Stimulated activated memory B cell treated with anti-CD40 and anti-IgM and Interleukin-4, amounts not matched to agents 10 μg/mL and 1 μg/mL and 100 μg/mL, for 72 hours (primary cell): ENCODE measurements at regions not wholly inside any gene's neighbourhood (a gene's known extent, or its start where the extent isn't known, plus 50 kb on each side); places are given as distances from the start of the nearest gene placed in this dataset.

ENCODE experiments used
- ATAC-seq: fragments of 150-1000 bp; cut with Tn5 transposase; 2 replicates; pipeline ENCODE4 v1.10.0; 2021
- H3K27ac Mint-ChIP-seq: one replicate; pipeline ENCODE4 v1.8.0; 2022; ENCODE audit warnings: mild to moderate bottlenecking, mixed read lengths
- H3K27me3 Mint-ChIP-seq: one replicate; pipeline ENCODE4 v1.8.0; 2022; ENCODE audit warnings: mixed read lengths
- H3K36me3 Mint-ChIP-seq: one replicate; pipeline ENCODE4 v1.8.0; 2022; ENCODE audit warnings: mixed read lengths
- H3K4me1 Mint-ChIP-seq: one replicate; pipeline ENCODE4 v1.8.0; 2022; ENCODE audit warnings: mixed read lengths
- H3K4me3 Mint-ChIP-seq: one replicate; pipeline ENCODE4 v1.8.0; 2022; ENCODE audit warnings: mild to moderate bottlenecking, moderate library complexity, mixed read lengths
- H3K9me3 Mint-ChIP-seq: one replicate; pipeline ENCODE4 v1.8.0; 2022; ENCODE audit warnings: mixed read lengths

- Mint-ChIP-seq H3K36me3 (no peaks in the 10 kb centered on the region), H3K9me3 (peaks cover 3% of the 10 kb centered on the region), H3K4me3 (no peak overlapping the region), H3K27me3 (no peaks in the 10 kb centered on the region), H3K4me1 (peaks cover 32% of the 10 kb centered on the region), H3K27ac (peak overlapping the region; percentile 46)
- ATAC-seq: no peak
Observed at GRCh38 chr10:107437921-107438320, 273.4 kb upstream of the SORCS1 start.

DNA sequence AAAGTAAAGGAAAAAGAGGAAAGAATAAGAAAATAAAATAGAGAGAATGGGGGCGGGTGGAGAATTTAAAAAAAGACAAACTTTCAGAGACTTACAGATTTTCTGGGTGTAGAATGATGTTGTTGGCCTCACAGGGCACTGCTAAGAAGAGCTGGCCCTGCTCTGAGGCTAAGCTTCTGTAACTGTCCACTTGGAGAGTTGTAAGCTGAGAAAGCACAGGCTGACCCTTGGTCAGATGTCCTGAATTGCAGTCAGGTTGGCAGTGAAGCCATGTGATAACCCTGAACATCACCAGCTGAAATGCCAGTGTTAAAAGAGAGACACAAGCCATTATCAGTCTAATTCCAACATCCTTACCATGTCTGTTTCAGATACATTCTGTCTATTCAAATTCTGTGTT is 272.1 kb upstream of the SORCS1 start:
- H3K27ac Mint-ChIP-seq: no peak overlapping the region
- H3K36me3 Mint-ChIP-seq: no peaks in the 10 kb centered on the region
- H3K9me3 Mint-ChIP-seq: peaks cover 3% of the 10 kb centered on the region
- no peaks in the 10 kb centered on the region for H3K27me3 Mint-ChIP-seq
- peaks cover 32% of the 10 kb centered on the region for H3K4me1 Mint-ChIP-seq
- no peak overlapping the region for H3K4me3 Mint-ChIP-seq
- ATAC-seq: no peak

GRCh38 chr10:107434854-107435253 is 270.3 kb upstream of the SORCS1 start:
- H3K27ac Mint-ChIP-seq: peak overlapping the region; percentile 9
- peaks cover 32% of the 10 kb centered on the region for H3K4me1 Mint-ChIP-seq
- no peaks in the 10 kb centered on the region for H3K36me3 Mint-ChIP-seq
- ATAC-seq: peak; percentile 86
- no peaks in the 10 kb centered on the region for H3K9me3 Mint-ChIP-seq
- no peaks in the 10 kb centered on the region for H3K27me3 Mint-ChIP-seq
- H3K4me3 Mint-ChIP-seq: no peak overlapping the region

- ATAC-seq: no peak
- H3K4me1 Mint-ChIP-seq: peaks cover 32% of the 10 kb centered on the region
- no peaks in the 10 kb centered on the region for H3K27me3 Mint-ChIP-seq
- no peaks in the 10 kb centered on the region for H3K36me3 Mint-ChIP-seq
- H3K4me3 Mint-ChIP-seq: no peak overlapping the region
- H3K27ac Mint-ChIP-seq: no peak overlapping the region
- no peaks in the 10 kb centered on the region for H3K9me3 Mint-ChIP-seq
Observed at GRCh38 chr10:107434201-107434600, 269.7 kb upstream of the SORCS1 start.

- H3K9me3 Mint-ChIP-seq: no peaks in the 10 kb centered on the region
- H3K4me3 Mint-ChIP-seq: no peak overlapping the region
- peaks cover 32% of the 10 kb centered on the region for H3K4me1 Mint-ChIP-seq
- H3K36me3 Mint-ChIP-seq: no peaks in the 10 kb centered on the region
- no peak for ATAC-seq
- no peak overlapping the region for H3K27ac Mint-ChIP-seq
- no peaks in the 10 kb centered on the region for H3K27me3 Mint-ChIP-seq
Observed at GRCh38 chr10:107433605-107434004, 269.1 kb upstream of the SORCS1 start.

DNA sequence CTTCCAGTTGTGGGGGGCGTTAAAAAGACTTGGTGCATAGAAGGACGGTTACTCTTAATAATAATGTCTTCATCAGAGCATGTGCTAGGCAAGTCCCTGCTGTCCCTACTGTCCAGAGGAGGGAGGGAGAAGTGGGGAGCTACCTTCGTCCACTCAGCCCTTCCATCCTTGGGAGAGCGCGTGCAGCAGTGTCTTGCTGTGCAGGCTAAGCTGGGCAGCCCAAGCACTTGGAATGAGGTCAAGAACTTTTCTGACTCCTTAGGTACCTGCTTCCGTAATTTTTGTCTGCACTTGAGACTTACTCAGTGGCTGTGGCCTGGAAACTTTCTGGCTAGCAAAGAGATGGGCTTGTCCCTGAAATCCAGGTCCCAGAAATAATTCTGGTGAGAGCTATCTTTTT is 265.9 kb upstream of the SORCS1 start:
- H3K4me3 Mint-ChIP-seq: no peak overlapping the region
- no peak overlapping the region for H3K27ac Mint-ChIP-seq
- no peaks in the 10 kb centered on the region for H3K36me3 Mint-ChIP-seq
- no peaks in the 10 kb centered on the region for H3K27me3 Mint-ChIP-seq
- ATAC-seq: no peak
- no peaks in the 10 kb centered on the region for H3K9me3 Mint-ChIP-seq
- H3K4me1 Mint-ChIP-seq: peaks cover 21% of the 10 kb centered on the region

DNA sequence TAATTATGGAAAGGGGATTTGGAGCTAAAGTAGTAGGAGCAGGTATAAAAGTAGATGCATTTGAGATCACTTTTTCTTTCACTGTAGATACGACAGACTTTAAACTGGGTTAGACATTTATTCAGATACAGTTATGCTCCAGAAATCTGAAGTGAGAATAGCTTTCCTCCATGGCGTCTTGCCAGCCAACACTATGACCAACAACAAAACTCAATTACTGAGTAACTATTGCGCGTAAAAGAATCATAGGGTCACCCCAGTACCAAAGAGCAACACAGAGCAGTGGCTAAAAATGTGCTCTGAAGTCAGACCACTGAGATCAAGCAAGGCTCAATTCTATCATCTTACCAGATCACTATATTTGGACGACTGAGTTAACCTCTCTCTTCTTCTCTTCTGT is 262.5 kb upstream of the SORCS1 start:
- Mint-ChIP-seq H3K36me3 (no peaks in the 10 kb centered on the region), H3K27ac (no peak overlapping the region), H3K27me3 (no peaks in the 10 kb centered on the region), H3K4me1 (peaks cover 22% of the 10 kb centered on the region), H3K4me3 (no peak overlapping the region), H3K9me3 (no peaks in the 10 kb centered on the region)
- ATAC-seq: no peak

DNA sequence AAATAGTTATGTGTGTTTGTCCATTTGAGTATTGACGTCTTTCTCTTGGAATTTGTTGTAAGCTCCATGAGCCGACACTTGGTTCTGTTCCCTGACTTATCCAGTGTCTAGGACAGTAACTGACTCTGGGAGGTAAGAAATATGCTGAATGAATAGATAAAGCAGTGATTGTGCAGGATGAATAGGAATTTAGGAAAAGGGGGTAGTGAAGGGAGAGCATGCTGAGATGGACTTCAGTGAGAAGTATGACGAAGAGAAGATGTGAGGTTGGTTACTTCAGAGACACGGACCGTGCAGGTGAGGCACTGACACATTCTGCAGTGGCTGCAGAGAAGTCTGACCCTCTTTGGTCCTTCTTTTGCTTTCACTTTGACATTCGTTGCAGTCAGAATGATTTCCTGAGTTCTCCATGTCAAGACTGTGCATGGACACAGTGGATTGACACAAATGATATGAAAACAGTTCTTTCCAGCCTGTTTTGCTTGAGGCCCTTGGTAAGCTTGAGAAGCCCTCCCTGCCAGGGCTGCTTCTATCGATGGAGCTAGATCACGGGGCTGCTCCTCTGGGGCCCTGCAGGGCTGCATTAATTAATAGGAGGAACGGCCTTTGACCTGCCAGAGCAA is 261.5 kb upstream of the SORCS1 start:
- peak; percentile 47 for ATAC-seq
- Mint-ChIP-seq H3K36me3 (no peaks in the 10 kb centered on the region), H3K9me3 (peaks cover 3% of the 10 kb centered on the region), H3K4me3 (peak overlapping the region; percentile 55), H3K27ac (peak overlapping the region; percentile 20), H3K27me3 (no peaks in the 10 kb centered on the region), H3K4me1 (peaks cover 22% of the 10 kb centered on the region)

DNA sequence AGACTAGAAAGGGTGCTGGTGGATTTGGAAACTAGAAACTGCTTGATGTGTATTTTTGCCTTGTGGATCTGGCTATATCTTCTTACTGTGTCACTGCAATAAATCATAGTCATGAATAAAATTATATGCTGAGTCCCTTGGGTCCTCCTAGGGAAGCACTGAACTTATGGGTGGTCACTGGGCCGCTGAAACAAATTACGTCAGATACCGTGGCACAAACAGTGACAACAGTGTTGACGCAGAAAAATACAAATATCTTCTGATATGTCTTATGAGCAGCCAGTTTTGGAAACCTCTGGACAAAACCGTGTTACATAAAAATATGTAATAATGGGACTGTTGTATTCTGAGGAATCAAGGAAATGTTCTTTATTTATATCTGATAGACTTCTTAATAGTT is 260.1 kb upstream of the SORCS1 start:
- H3K36me3 Mint-ChIP-seq: no peaks in the 10 kb centered on the region
- H3K27me3 Mint-ChIP-seq: no peaks in the 10 kb centered on the region
- no peak for ATAC-seq
- H3K9me3 Mint-ChIP-seq: peaks cover 3% of the 10 kb centered on the region
- no peak overlapping the region for H3K4me3 Mint-ChIP-seq
- H3K4me1 Mint-ChIP-seq: peaks cover 22% of the 10 kb centered on the region
- H3K27ac Mint-ChIP-seq: no peak overlapping the region

DNA sequence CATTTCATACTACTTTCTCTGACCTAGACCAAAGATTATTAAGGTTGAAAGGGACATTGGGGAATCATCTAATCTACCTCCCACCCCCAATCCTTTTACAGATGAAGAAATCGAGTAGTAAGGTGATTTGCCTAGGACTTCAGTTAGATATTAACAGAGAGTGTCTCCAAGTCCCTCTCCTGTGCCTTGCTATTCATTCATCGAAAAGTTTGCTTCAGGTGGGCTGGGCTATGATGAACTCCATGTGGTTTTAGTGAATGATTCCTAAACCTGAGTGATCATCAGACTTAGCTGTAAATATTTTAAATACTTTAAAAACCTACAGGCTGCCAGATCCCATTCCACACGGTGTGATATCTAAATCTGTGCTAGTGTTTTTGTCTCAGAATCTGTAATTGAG is 259.4 kb upstream of the SORCS1 start:
- Mint-ChIP-seq H3K27ac (peak overlapping the region; percentile 55), H3K4me1 (peaks cover 22% of the 10 kb centered on the region)

DNA sequence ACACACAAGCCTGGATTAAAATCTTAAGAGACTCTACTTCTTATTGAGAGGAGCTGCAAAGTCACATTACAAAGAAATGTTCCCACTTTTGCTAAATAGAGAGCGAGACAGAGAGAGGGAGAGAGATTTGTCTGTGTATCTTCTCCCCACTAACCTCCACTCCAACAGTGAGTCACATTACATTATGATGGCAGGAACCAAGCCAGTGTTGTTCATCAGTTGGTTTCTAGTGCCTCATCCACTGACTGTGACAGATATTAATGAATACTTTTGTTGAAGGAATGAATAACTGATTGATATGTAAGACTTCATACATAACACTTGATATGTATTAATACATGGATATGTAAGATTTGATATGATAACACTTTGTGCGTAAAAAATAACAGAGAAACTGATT is 258.2 kb upstream of the SORCS1 start:
- Mint-ChIP-seq H3K4me1 (peaks cover 22% of the 10 kb centered on the region), H3K4me3 (no peak overlapping the region), H3K27me3 (no peaks in the 10 kb centered on the region), H3K9me3 (peaks cover 3% of the 10 kb centered on the region), H3K36me3 (no peaks in the 10 kb centered on the region), H3K27ac (peak overlapping the region; percentile 55)
- no peak for ATAC-seq

More for the DNA sequence above, 259.4 kb upstream of the SORCS1 start:
- H3K9me3 Mint-ChIP-seq: peaks cover 3% of the 10 kb centered on the region
- no peak overlapping the region for H3K4me3 Mint-ChIP-seq
- no peaks in the 10 kb centered on the region for H3K27me3 Mint-ChIP-seq
- ATAC-seq: no peak
- no peaks in the 10 kb centered on the region for H3K36me3 Mint-ChIP-seq

- H3K27ac Mint-ChIP-seq: no peak overlapping the region
- no peak overlapping the region for H3K4me3 Mint-ChIP-seq
- no peaks in the 10 kb centered on the region for H3K36me3 Mint-ChIP-seq
- ATAC-seq: no peak
- H3K27me3 Mint-ChIP-seq: no peaks in the 10 kb centered on the region
- H3K4me1 Mint-ChIP-seq: peaks cover 27% of the 10 kb centered on the region
- peaks cover 3% of the 10 kb centered on the region for H3K9me3 Mint-ChIP-seq
Observed at GRCh38 chr10:107420196-107420595, 255.7 kb upstream of the SORCS1 start.

GRCh38 chr10:107418085-107418806 is 253.7 kb upstream of the SORCS1 start:
- ATAC-seq: peak; percentile 51

DNA sequence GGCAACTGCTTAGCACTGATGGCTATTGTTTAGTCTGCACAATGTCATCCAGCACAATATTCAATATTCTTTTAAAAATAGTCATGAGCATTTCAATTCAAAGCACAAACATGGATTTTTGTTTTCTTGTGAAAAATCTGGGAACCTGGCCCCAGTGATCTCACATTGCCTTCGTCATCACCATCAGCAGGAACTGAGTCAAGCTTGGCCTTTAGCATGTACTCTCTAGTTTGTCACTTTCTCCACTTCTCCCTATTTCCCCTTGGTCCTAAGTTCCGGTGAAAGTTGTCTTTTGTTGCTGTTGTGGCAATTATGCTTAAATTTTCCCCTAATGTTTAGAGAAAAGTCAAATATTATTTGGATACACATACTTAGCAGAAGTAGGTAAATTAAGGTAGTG is 252.9 kb upstream of the SORCS1 start:
- Mint-ChIP-seq H3K4me3 (no peak overlapping the region), H3K4me1 (peaks cover 20% of the 10 kb centered on the region), H3K36me3 (no peaks in the 10 kb centered on the region), H3K27me3 (no peaks in the 10 kb centered on the region), H3K27ac (peak overlapping the region; percentile 64), H3K9me3 (peaks cover 3% of the 10 kb centered on the region)
- ATAC-seq: no peak

More at GRCh38 chr10:107418085-107418806, 253.7 kb upstream of the SORCS1 start:
- peaks cover 3% of the 10 kb centered on the region for H3K9me3 Mint-ChIP-seq
- peak overlapping the region; percentile 64 for H3K4me3 Mint-ChIP-seq
- peak overlapping the region; percentile 64 for H3K27ac Mint-ChIP-seq
- H3K4me1 Mint-ChIP-seq: peaks cover 26% of the 10 kb centered on the region
- no peaks in the 10 kb centered on the region for H3K36me3 Mint-ChIP-seq
- no peaks in the 10 kb centered on the region for H3K27me3 Mint-ChIP-seq

DNA sequence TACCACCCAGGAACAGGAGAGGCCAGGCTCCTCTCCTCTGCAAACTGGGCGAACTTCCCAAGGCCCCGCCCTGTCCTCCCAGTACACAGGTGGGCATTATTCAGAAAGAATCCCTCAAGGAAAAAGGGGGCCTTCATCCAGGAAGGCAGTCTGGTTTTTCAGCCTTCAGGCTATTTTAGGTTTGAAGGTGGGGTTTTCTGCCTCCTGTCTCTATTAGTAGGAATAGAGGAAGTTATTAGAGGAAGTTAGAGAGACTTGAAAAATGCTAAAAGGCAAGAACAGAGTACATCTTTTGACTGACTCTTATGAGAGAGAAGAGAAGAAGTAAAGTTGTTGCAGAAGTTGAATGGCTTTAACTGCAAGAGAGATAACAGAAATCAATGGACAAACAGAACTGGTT is 250.9 kb upstream of the SORCS1 start:
- H3K36me3 Mint-ChIP-seq: no peaks in the 10 kb centered on the region
- ATAC-seq: peak; percentile 80
- no peak overlapping the region for H3K4me3 Mint-ChIP-seq
- no peaks in the 10 kb centered on the region for H3K27me3 Mint-ChIP-seq
- H3K9me3 Mint-ChIP-seq: no peaks in the 10 kb centered on the region
- peaks cover 20% of the 10 kb centered on the region for H3K4me1 Mint-ChIP-seq
- peak overlapping the region; percentile 26 for H3K27ac Mint-ChIP-seq

DNA sequence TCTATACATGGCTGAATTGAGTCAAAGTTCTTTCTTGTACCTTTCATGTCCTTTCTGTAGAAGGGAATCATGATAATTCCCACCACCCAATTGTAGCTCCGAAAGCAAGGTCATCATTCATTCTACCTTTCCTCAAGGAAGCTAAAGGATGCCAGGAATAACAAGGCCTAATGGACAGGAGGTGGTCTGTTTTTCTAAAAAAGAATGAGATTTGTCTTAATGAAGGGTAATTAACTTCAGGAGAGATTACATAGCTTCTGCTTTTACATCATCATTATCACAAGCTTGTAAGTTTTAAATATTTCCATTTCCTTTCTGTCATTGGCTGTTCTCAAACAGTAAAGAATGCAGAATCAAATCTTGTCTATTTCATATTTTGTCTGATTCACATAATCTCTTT is 249.5 kb upstream of the SORCS1 start:
- no peaks in the 10 kb centered on the region for H3K27me3 Mint-ChIP-seq
- no peaks in the 10 kb centered on the region for H3K36me3 Mint-ChIP-seq
- no peak overlapping the region for H3K27ac Mint-ChIP-seq
- no peak for ATAC-seq
- H3K4me1 Mint-ChIP-seq: peaks cover 20% of the 10 kb centered on the region
- H3K9me3 Mint-ChIP-seq: no peaks in the 10 kb centered on the region
- no peak overlapping the region for H3K4me3 Mint-ChIP-seq
